ENCODE measurements at regions not wholly inside any gene's neighbourhood (a gene's known extent, or its start where the extent isn't known, plus 50 kb on each side); places are given as distances from the start of the nearest gene placed in this dataset.

GRCh38 chr2:234623521-234623991 is 126.7 kb upstream of the ARL4C start:
- TF ChIP-seq CTCF (IDR thresholded peaks at IDR 0.05 in 4 of 5, conservative IDR thresholded peaks at IDR 0.05 in 1 of 5), result no peak
- TF ChIP-seq POLR2A (IDR thresholded peaks at IDR 0.05), result no peak
